AG09319 (cell line): ENCODE measurements at regions not wholly inside any gene's neighbourhood (a gene's known extent, or its start where the extent isn't known, plus 50 kb on each side); places are given as distances from the start of the nearest gene placed in this dataset.
"Not testable (repeated sequence)": the region's sequence is repeated elsewhere in the genome, so short reads cannot be mapped to it uniquely, and the experiment has no call there.

ENCODE experiments used
- DNase-seq: peaks from one replicate; pipeline ENCODE4 v3.0.0-alpha.2; 2010; ENCODE audit warnings: low read depth; ENCODE audit errors: extremely low read depth
- TF ChIP-seq, protein P1 (sequence below): IDR thresholded peaks from 2 replicates; pipeline ENCODE4 v1.5.1; 2011; ENCODE audit warnings: low read depth, mild to moderate bottlenecking, inconsistent platforms, low read length, moderate library complexity

DNA sequence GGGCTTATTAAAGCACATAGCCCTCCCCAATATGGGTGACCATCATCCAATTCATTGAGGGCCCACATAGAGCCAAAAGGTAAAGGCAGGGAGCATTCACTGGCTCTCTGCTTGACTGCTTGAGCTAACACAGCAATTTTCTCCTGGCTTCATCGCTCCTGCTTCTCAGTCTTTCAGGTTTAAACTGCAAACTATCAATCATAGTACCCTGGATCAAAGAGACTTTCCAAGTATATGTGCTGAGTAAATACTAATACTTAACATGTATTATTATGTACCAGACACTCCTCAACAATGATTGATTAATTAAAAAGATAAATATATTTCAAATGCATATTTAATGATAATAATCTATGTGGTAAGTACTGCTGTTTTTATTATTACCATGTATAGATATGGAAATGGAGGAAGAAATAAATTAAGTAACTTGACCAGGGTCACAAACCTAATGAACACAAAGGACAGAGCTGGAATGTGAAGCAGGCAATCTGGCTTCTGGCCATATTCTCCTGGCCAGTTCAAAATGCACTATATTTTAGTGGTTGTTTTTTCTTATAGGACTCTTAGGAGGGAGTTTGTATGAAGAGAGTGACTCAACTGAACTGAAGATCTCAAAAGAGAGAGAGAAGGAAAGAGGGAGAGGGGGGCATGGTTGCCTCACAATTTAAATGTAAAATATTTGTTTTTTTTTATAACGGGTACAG is 1197.3 kb downstream of the TECRL start:
- no peak for DNase-seq
- TF ChIP-seq, protein P1, sequence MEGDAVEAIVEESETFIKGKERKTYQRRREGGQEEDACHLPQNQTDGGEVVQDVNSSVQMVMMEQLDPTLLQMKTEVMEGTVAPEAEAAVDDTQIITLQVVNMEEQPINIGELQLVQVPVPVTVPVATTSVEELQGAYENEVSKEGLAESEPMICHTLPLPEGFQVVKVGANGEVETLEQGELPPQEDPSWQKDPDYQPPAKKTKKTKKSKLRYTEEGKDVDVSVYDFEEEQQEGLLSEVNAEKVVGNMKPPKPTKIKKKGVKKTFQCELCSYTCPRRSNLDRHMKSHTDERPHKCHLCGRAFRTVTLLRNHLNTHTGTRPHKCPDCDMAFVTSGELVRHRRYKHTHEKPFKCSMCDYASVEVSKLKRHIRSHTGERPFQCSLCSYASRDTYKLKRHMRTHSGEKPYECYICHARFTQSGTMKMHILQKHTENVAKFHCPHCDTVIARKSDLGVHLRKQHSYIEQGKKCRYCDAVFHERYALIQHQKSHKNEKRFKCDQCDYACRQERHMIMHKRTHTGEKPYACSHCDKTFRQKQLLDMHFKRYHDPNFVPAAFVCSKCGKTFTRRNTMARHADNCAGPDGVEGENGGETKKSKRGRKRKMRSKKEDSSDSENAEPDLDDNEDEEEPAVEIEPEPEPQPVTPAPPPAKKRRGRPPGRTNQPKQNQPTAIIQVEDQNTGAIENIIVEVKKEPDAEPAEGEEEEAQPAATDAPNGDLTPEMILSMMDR = no peak

GRCh38 chr4:63211375-63211774 is 1197.9 kb downstream of the TECRL start:
- no peak for DNase-seq

DNA sequence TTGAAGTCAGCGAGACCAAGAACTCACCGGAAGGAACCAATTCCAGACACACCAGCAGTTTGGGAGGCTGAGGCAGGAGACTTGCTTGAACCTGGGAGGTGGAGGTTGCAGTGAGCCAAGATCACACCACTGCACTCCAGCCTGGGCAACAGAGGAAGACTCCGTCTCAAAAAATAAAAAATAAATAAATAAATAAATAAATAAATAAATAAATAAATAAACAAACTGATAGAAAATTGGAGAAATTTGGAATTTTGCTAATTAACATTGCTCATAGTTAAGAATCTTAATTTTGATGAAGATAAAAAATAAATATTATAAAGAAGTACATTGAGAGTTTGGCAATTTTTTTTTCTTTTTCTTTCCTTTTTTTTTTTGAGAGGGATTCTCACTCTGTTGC is 1216.2 kb downstream of the TECRL start:
- not testable (repeated sequence) for DNase-seq

More at GRCh38 chr4:63211375-63211774, 1197.9 kb downstream of the TECRL start:
- TF ChIP-seq, protein P1 = no peak

GRCh38 chr4:63171341-63171740 is 1237.9 kb downstream of the TECRL start:
- DNase-seq = no peak
- TF ChIP-seq, protein P1 = no peak

- TF ChIP-seq, protein P1 = no peak
- DNase-seq = no peak
These were observed 1238.3 kb downstream of the TECRL start for GRCh38 chr4:63170923-63171322.

DNA sequence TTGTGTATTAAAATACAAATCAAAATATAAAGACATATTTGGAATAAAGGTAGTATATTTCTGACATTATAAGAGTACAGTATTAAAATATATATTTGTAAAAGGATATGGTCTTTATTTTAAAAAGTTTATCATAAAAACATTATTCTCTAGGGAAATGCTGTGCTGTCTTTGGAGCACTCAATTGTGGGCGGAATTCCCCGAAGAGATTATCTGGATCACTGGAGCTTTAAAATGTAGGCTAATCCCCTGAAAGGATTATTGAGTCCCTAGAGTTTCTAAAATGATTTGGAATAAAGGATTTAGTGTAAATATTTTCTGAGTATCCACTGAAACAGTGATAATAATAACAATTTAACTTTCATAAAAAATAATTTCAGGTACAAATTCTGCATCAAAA is 1239.4 kb downstream of the TECRL start:
- no peak for DNase-seq
- TF ChIP-seq, protein P1 = no peak

DNA sequence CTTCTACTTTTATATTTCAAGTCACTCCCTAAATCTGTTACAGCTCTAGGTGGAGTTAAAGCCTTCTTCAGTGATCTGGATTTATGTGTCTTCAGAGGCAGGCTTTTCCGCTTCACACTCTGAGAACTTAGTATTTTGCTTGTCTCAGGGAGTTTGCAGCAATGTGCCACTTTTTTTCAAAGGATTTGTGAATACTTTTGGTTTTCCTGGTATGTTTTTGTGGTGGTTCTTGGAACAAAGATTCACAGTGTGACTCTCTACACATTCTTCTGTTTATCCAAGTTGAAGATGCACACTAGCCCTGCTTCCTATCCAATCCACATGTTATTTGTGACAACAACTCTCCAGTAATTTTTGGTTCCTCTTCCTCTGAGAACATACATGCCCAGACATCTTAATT is 1253.7 kb downstream of the TECRL start:
- TF ChIP-seq, protein P1 = no peak
- DNase-seq = no peak

GRCh38 chr4:63123441-63123840 is 1285.8 kb downstream of the TECRL start:
- no peak for DNase-seq
- TF ChIP-seq, protein P1 = no peak
